B cell (primary cell): ENCODE measurements at regions not wholly inside any gene's neighbourhood (a gene's known extent, or its start where the extent isn't known, plus 50 kb on each side); places are given as distances from the start of the nearest gene placed in this dataset.

Experiments
- ATAC-seq: fragments of 200-7000 bp; cut with Tn5 transposase; one replicate; pipeline ENCODE4 v1.10.0; 2021; ENCODE audit warnings: low read depth, mild to moderate bottlenecking, moderate number of reproducible peaks, moderate library complexity
- CTCF ChIA-PET: fragments of 350-600 bp; sonication (Branson Sonifier 250); formaldehyde crosslinking; loops from one replicate; lab custom pipeline; 2021; ENCODE audit warnings: antibody characterized with exemption, inconsistent platforms; lab: Charles Lee
- POLR2A ChIA-PET: fragments of 350-600 bp; sonication (Branson Sonifier 250); formaldehyde crosslinking; loops from one replicate; lab custom pipeline; 2021; ENCODE audit warnings: antibody characterized with exemption; lab: Charles Lee
- DNase-seq: peaks from one replicate; pipeline ENCODE4 v3.0.0; 2013
- H2AFZ ChIP-seq: 2 replicates; pipeline ENCODE4 v1.6.1; 2012; ENCODE audit warnings: mild to moderate bottlenecking, low read depth, low read length; ENCODE audit not compliant: insufficient read depth, poor library complexity, severe bottlenecking
- H3K27ac ChIP-seq, 2 donors: 1 replicate in 1 of 2; 2 replicates in 1 of 2; pipeline ENCODE4 v1.5.1; 2012 to 2013; ENCODE audit warnings: low read length in 2 of 2, mild to moderate bottlenecking in 2 of 2, moderate library complexity in 1 of 2
- H3K27me3 ChIP-seq, 4 experiments: fragments of 200-600 bp in 1 of 4; sonication (generic) in 1 of 4; replicated peaks in 1 of 4; 1 replicate in 2 of 4; 2 replicates in 2 of 4; pipeline versions ENCODE4 v1.6.1 to v1.7.0; 2013 to 2016; ENCODE audit warnings: low read length in 3 of 4, mild to moderate bottlenecking in 2 of 4, mixed read lengths in 1 of 4, moderate library complexity in 1 of 4; ENCODE audit not compliant: insufficient read depth in 4 of 4, control insufficient read depth in 3 of 4; ENCODE audit errors: control extremely low read depth in 1 of 4
- H3K36me3 ChIP-seq, 2 experiments: replicated peaks in 1 of 2; 1 replicate in 1 of 2; 2 replicates in 1 of 2; pipeline versions ENCODE4 v1.6.1 to v1.7.1; 2013; ENCODE audit warnings: low read length in 1 of 2; ENCODE audit not compliant: insufficient read depth in 2 of 2, control insufficient read depth in 1 of 2; ENCODE audit errors: control extremely low read depth in 1 of 2, extremely low read depth in 1 of 2
- H3K4me1 ChIP-seq, 2 donors: fragments of 200-600 bp in 1 of 2; sonication (generic) in 1 of 2; 1 replicate in 1 of 2; 2 replicates in 1 of 2; pipeline versions ENCODE4 v1.5.1 to v1.6.1; 2013 to 2017; ENCODE audit warnings: low read length in 2 of 2; ENCODE audit not compliant: control insufficient read depth in 2 of 2, insufficient read depth in 2 of 2
- H3K4me2 ChIP-seq: replicated peaks from 2 replicates; pipeline ENCODE3; 2012; ENCODE audit warnings: mild to moderate bottlenecking, low read depth, low read length; ENCODE audit not compliant: poor library complexity, severe bottlenecking
- H3K4me3 ChIP-seq, 5 experiments: fragments of 200-600 bp in 1 of 5; sonication (generic) in 1 of 5; 1 replicate in 3 of 5; 2 replicates in 2 of 5; pipeline versions ENCODE4 v1.5.1 to v1.7.0; 2011 to 2016; ENCODE audit warnings: low read length in 4 of 5, mild to moderate bottlenecking in 4 of 5, low read depth in 2 of 5, control low read depth in 1 of 5, moderate library complexity in 1 of 5; ENCODE audit not compliant: insufficient read depth in 1 of 5; ENCODE audit errors: control extremely low read depth in 1 of 5, extremely low read depth in 1 of 5
- H3K79me2 ChIP-seq: fragments of 200-600 bp; sonication (generic); one replicate; pipeline ENCODE4 v1.6.0; 2016; ENCODE audit warnings: low read length; ENCODE audit not compliant: control insufficient read depth, insufficient read depth
- H3K9ac ChIP-seq: fragments of 200-600 bp; sonication (generic); 2 replicates; pipeline ENCODE4 v1.6.1; 2017; ENCODE audit warnings: mild to moderate bottlenecking, low read length, moderate library complexity
- H3K9me3 ChIP-seq, 3 donors: one replicate each; pipeline versions ENCODE4 v1.6.1 to v1.7.1; 2013; ENCODE audit warnings: low read length in 2 of 3; ENCODE audit not compliant: control insufficient read depth in 2 of 3, insufficient read depth in 1 of 3; ENCODE audit errors: control extremely low read depth in 1 of 3
- H4K20me1 ChIP-seq: 2 replicates; pipeline ENCODE4 v1.6.0; 2012; ENCODE audit warnings: mild to moderate bottlenecking, low read length; ENCODE audit not compliant: insufficient read depth, control insufficient read depth, poor library complexity, severe bottlenecking
- H3K27ac Mint-ChIP-seq: one replicate; pipeline ENCODE4 v1.8.0; 2021; ENCODE audit warnings: mixed read lengths
- H3K27me3 Mint-ChIP-seq: one replicate; pipeline ENCODE4 v1.8.0; 2021; ENCODE audit warnings: mixed read lengths
- H3K4me1 Mint-ChIP-seq: one replicate; pipeline ENCODE4 v1.8.0; 2021; ENCODE audit warnings: mixed read lengths
- H3K4me3 Mint-ChIP-seq: one replicate; pipeline ENCODE4 v1.8.0; 2021; ENCODE audit warnings: mixed read lengths
- H3K9me3 Mint-ChIP-seq: one replicate; pipeline ENCODE4 v1.8.0; 2022; ENCODE audit warnings: mixed read lengths; ENCODE audit not compliant: insufficient read depth
- CTCF ChIP-seq: fragments of 200-600 bp; IDR thresholded peaks from one replicate; pipeline ENCODE4 v1.8.0; 2022; ENCODE audit warnings: antibody characterized with exemption, mild to moderate bottlenecking
- EZH2 ChIP-seq: IDR thresholded peaks from 2 replicates; pipeline ENCODE4 v1.6.1; 2012; ENCODE audit warnings: borderline replicate concordance, low read depth, mild to moderate bottlenecking, moderate library complexity, low read length; ENCODE audit not compliant: insufficient read depth, poor library complexity, severe bottlenecking
- WGBS: methylation state at CpG from one replicate; pipeline ENCODE4 v1.1.5; 2013; ENCODE audit warnings: missing lambda C conversion rate; ENCODE audit not compliant: insufficient coverage; 5-methylcytosine and 5-hydroxymethylcytosine counted together
- intact Hi-C: fragments of 100-400 bp; cut with micrococcal nuclease; formaldehyde crosslinking; loops from one replicate; pipeline ENCODE4 v1.10.0; 2022

- H3K27ac Mint-ChIP-seq: no peak overlapping the region
These were observed 401.1 kb upstream of the NFIA start for GRCh38 chr1:60681095-60681860.

More at GRCh38 chr1:60681095-60681860, 401.1 kb upstream of the NFIA start:
- CTCF ChIA-PET: no interaction called here
- Histone ChIP-seq H2AFZ (no peak overlapping the region), H3K9me3 (no peaks in the 10 kb centered on the region), H3K79me2 (no peaks in the 10 kb centered on the region), H3K4me3 (no peak overlapping the region), H4K20me1 (no peaks in the 10 kb centered on the region), H3K27ac (no peak overlapping the region), H3K9ac (no peak overlapping the region), H3K27me3 (no peaks in the 10 kb centered on the region), H3K4me2 (no peak overlapping the region), H3K36me3 (no peaks in the 10 kb centered on the region), H3K4me1 (no peaks in the 10 kb centered on the region)
- no peaks in the 10 kb centered on the region for H3K4me1 Mint-ChIP-seq
- DNase-seq (no peak), ATAC-seq (no peak)
- POLR2A ChIA-PET: no interaction called here
- peaks cover 2% of the 10 kb centered on the region for H3K9me3 Mint-ChIP-seq
- no peak overlapping the region for H3K4me3 Mint-ChIP-seq
- no peaks in the 10 kb centered on the region for H3K27me3 Mint-ChIP-seq
- 20% methylated on average over 1 of the region's 2 CpGs for WGBS
- TF ChIP-seq CTCF (no peak), EZH2 (no peak)
- intact Hi-C loops: no loop called here
